Glomerular visceral epithelial cell (primary cell): ENCODE measurements at regions not wholly inside any gene's neighbourhood (a gene's known extent, or its start where the extent isn't known, plus 50 kb on each side); places are given as distances from the start of the nearest gene placed in this dataset.
"Not testable (repeated sequence)": the region's sequence is repeated elsewhere in the genome, so short reads cannot be mapped to it uniquely, and the experiment has no call there.

Source experiments
- DNase-seq: peaks from one replicate; pipeline ENCODE4 v3.0.0-alpha.2; 2016; ENCODE audit errors: extremely low spot score

GRCh38 chr12:13924286-13924685 is 57.1 kb downstream of the GRIN2B start:
- DNase-seq, result no peak

DNA sequence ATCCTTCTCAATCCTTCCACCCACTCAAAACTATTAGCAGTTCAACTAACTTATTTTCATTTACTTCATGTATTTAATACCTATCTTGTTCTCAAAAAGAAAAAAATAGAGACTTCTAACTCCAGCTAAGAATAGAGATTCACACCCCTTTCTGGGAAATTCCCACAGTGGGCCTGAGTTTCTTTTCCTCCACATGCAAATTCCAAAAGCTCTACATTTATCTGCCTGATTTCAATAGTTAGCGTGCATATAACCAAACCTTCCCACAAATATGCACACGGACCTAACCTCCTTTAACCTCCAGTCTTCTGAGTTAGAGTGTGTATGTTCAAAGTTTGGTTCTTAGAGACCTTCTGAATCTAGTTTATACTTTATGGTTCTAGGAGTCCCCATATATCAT is 62.5 kb downstream of the GRIN2B start:
- DNase-seq, result no peak

DNA sequence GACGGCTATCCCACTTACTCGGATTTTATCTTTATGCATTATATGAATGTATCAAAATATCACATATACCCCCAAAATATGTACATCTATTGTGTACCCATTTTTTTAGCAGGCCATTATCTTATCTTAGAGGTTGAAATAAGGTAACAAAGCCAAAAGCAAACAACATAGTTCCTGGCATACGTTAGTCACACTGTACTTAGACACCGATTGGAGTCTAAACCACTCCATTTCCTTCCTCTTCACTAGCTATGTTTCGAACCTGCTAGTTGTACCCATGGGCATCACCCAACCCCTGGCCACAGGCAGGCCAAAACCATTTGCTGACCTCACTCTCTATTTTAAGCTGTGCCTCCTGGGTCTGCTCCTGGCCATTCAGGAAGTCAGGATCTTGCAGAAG is 66.3 kb downstream of the GRIN2B start:
- DNase-seq, result no peak

DNA sequence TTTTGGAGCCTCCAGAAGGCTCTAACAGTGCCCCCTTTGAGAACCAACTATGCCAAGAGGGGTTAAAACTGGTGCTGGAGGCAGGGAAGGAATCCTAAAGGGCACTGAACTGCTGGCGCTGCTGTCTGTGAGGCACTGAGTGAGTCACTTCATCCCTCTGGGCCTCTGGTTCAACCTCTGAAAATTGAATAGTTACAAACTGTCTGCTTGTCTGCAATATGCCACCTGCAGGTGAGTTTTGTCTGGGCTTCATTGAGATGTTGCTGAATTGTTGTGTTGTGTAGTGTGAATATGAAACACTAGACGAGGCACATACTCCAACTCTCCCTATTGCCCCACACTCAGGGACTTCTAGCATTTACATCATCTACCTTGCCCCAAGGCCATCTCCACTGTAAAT is 68.0 kb downstream of the GRIN2B start:
- DNase-seq, result no peak

DNA sequence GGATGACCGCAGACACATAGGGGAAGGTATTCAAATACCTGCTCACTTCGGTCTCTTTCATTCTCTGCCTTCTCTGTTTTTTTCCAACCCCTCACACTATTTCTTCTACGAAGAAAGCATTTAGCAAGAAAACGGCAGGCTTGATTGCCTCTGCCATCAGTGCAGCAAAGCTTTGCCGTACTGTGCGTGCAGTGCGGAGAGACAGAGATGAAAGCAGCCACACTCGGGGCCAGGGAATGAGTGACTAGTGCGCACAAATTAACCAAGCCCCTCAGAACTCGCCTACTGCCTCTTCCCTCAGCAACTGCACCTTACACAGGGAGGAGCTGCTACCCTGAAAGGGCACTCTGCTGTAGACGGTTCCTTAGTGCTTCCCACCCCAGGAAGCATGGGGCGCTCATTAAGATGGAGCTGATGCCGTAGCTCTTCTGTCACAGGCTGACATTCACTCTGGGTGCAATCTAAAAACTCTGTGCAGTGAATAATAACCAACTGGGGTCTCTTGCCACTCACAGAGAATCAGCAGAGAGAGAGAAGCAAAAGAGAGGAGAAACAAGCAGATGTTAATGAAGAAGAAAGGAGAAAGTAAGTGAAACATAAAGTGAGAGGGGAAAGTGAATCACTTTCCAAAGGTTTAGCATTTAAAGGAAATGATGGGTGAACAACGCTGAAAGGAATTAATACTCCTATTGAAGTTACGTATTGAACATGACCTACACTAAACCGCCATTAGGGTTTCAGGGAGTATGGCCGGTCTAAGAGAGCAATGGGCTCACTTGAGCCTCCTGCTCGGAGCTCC is 69.4 kb downstream of the GRIN2B start:
- DNase-seq, result no peak

GRCh38 chr12:13905794-13906193 is 75.6 kb downstream of the GRIN2B start:
- no peak for DNase-seq

DNA sequence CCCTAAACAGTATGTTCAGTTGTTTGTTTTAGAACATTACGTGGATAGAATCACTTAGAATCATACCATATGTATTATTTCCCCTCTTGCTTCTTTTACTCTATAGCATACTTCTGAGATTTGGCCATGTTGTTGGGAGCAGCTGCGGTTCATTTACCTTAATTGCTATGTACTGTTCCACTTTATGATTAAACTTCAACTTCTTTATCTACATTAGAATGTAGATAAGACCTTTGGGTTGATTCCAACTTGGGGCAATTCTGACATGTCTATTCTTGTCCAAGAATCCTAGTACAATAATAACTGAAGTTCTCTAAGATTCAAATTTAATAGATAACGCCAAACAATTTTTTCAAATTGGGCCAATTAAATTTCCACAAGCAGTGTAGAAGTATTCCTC is 80.7 kb downstream of the GRIN2B start:
- no peak for DNase-seq

DNA sequence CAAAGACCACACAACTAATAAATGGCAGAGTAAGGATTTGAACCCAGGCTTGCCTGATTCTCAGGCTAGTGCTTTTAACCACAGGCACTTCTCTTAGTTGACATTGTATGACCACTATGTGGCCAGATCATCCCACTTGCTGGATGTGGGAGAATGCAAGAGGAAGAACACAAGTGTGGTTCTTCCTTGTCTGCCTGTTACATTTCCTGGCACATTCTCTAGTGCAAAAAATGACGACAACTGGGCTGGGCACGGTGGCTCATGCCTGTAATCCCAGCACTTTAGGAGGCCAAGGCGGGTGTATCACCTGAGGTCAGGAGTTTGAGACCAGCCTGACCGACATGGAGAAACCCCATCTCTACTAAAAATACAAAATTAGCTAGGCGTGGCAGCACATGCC is 83.0 kb downstream of the GRIN2B start:
- not testable (repeated sequence) for DNase-seq

DNA sequence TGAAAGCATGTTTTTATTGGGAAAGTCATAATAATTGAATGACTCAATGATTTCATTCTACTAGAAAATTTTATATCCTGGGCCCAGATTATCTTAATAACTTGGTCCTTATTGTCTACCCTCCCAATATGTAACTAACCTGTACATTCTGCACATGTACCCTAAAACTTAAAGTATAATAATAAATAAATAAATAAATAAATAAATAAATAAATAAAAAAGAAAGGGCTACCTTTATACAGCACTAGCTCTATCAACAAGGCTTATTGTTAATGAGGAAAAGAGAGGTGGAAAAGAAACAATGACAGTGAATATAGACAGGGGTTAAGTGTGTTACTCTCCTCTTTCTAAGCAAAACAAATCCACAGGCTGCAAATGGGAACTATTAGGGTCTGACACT is 83.6 kb downstream of the GRIN2B start:
- DNase-seq, result no peak

DNA sequence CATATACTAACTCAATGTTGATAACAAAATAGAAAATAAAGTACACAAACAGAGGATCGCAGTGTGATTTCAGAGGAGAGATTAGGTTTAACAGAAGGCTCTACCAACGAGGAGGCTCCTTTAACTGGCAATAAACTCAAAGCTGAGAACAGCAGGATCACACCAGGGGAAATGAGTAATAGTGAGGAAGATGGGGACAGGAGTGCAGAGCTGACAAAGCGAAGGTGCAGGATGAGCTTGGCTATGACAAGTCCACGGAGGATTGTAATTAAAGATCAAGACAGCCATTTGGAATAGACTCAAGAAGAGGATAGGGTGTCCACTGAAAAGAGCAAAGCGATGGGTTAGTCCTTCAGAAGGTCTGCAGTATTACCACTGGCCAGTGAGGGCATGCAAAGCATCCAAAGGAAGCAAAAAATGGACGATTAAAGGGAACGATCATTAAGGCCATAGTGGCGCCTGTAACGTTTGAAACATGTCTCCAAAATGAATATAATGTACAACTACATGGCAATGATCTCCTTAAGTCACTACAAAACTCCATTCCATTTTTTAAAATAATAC is 85.3 kb downstream of the GRIN2B start:
- no peak for DNase-seq

DNA sequence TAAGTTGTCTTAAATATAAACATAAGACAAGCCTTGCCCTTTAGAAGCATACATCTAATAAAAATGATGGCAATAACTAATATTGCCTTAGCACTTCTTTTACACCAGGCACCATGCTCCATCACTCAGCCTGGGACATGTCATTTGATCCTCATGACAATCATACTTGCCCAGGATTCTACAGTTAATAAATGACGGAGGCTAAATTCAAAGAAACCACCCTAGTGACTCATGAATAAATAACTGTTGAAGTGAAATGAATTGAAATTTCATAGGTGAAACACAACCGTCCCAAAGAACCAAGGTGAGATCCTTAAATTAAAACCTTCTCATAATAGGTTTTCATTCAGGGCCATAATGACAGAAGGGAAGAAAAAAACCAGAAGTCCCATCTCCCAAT is 89.5 kb downstream of the GRIN2B start:
- DNase-seq, result no peak

GRCh38 chr12:13890943-13891342 is 90.5 kb downstream of the GRIN2B start:
- no peak for DNase-seq

DNA sequence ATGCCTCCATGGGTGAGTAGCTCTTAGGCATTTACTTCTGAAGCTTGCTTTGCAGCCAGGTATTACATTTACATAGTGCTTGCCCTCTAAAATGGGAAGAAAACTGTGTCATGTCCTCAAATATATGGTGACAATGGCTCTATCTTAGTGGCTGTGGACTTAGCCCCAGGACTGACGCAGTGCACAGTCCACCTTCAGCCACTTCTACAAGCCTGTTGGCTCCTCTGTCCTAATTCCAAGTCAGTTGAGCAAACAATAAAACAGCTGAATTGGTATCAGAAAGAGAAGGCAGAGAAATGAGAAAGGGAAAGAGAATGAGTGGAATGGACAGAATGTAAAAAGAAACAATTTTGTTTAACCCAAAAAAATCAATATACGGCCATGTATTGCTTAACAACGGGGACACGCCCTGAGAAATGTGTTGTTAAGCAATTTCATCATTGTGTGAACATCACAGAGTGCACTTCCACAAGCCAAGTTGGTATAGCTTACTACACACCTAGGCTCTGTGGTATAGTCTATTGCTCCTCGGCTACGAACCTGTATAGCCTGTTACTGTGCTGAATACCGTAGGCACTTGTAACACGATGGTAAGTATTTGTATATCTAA is 93.5 kb downstream of the GRIN2B start:
- DNase-seq, result no peak

DNA sequence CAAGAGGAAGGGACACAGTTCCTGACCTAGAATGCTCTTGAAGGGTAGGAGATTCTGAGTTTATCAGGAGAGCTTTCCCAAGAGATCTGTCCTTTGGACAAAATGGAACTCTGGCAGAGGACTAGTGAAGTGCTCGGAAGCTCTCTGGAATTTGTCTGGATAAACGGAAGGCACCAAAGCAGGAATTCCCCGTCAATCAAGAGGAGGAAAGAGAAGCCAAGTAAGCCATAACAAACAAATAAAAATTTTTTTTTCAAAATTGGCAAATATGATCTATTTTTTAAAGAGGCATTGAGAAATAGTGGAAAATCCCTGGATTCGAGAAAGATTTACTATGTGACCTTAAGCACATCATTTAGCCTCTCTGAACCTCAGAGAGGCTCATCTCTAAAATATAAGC is 99.2 kb downstream of the GRIN2B start:
- DNase-seq, result no peak

DNA sequence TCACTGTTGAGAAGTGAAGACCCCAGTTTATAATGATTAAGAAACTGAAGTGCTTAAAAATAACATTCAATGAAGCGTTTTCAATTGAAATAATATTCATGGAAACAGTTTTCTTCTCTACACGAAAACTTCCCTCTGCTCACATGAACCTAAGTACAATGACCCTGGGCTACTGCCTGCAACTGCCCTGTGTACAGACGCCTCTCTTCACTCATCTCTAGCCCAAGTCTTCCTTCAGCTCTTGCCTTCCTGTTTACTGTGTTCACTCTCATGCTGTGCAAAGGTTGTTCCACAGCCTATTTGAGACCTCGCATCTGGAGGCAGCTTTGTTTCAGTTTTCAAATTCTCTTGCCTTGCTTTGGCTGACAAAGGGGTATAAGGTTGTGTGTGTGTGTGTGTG is 100.8 kb downstream of the GRIN2B start:
- DNase-seq, result no peak

DNA sequence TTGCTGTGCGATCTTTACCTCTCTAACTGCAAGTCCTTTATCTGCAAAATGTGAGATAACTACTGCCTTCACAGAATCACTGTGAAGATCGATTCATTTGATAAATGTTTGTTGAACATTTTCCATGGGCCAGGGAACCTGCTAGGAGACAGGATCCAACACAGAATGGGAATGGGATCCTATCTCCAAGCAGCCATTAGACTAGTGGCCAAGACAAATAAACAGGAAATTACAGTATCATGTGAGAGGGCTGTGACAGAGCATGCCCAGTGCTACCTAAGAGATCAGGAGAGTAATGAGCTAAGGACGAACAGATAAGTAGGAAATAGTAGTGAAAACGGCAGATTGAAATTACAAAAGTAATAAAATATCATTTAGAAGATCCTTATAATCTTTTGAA is 105.7 kb downstream of the GRIN2B start:
- DNase-seq, result no peak

DNA sequence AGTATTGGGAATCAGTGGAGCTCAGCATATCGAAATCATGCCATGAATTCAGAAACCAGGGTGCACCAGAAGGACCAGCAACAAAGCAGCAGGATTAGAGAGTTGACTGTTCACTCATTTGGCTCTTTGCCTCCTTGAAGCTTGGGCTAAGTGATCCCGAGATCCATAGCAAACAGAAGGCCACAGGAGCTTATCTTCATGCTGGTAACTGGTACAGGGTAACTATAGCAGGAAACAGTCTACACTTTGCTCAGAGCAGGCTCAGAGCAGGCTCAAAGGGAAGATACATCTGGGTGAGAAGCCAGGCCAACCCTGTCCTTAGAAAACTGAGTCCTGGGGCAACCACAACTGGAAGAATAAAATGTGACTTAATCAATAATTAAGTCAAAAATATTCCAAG is 111.1 kb downstream of the GRIN2B start:
- DNase-seq, result no peak

DNA sequence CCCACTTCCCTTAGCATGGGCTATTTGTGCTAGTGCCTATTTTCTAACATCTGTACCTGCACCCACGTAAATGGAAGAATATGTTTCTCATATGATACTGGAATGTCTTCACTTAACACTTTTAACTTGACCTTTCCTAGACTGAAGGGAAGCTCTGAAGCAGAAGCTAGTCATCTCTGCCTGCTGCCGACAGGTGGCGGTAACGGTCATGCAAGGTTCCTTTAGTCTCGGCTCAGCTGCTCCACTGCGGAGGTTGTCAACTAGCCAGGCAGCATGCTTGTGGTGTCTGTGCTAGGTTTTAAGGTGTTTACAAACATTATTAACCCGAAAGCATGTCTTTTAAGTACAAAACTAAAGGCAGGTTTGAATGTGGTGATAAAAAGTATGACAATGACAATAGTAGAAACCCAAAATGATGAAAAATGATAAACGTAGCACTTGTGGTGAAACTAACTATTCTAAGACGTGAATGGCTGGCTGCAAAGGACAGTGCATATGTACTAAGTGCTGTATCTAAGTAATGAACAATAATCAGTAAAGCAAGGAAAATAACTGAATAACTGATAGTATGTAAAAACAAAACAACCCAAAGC is 117.2 kb downstream of the GRIN2B start:
- peak; percentile 64 for DNase-seq

GRCh38 chr12:13857750-13858149 is 123.7 kb downstream of the GRIN2B start:
- DNase-seq, result no peak

- no peak for DNase-seq
These were observed 127.9 kb downstream of the GRIN2B start for GRCh38 chr12:13853471-13853870.

GRCh38 chr12:13851828-13852227 is 129.6 kb downstream of the GRIN2B start:
- no peak for DNase-seq

DNA sequence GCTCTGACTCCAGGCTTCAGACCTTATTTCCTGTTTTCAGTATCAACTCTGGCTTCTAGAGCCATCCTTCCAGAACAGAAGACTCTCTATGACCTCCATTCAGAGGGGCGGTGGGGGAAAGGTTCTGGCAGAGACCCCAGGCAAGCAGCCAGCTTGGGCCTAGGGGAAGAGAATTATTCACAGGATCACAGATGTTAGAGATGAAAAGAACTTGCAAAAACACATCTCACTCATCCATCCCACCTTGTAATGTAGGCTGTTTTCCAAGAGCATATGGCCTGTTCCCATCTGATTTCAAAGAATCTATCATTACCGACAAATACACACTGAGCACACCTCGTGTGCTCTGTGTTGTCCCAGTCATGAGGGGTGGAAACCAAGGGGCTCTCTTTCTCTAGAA is 131.9 kb downstream of the GRIN2B start:
- DNase-seq, result no peak

- DNase-seq, result no peak
These were observed 137.6 kb downstream of the GRIN2B start for GRCh38 chr12:13843841-13844240.
